Left lobe of liver (tissue), 2 donors: ENCODE measurements at regions not wholly inside any gene's neighbourhood (a gene's known extent, or its start where the extent isn't known, plus 50 kb on each side); places are given as distances from the start of the nearest gene placed in this dataset.

ENCODE experiments used
- ATAC-seq: fragments of 200-7000 bp; cut with Tn5 transposase; one replicate; pipeline ENCODE4 v1.9.1; 2020; ENCODE audit warnings: mild to moderate bottlenecking, moderate library complexity
- DNase-seq: peaks from one replicate; pipeline ENCODE4 v3.0.0-alpha.2; 2020; ENCODE audit warnings: low spot score
- donor health status: DM: no; HTN: no; CAD: no; lungs with moderate emphysema.
- donor health status: DM: no; HTN: yes; CAD: no.

DNA sequence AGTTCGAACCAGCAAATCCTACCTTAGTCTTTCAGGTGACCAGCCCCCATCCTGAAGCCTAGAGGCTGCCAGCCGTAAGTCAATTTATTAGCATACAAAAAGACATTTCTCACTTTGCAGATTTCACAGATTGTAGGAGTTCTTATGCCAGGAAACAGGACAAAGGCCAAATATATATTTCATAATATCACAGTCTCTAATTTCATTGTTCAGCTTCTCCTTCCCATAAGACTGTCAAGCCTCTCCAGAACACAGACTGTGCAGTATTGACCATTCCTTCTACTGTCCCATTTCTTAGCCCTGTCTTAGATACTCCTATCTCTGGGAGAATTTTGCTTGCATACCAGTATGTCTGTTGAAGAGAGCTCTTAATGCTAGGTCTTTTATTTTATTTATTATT lies 89.2 kb upstream of the RESF1 start:
- ATAC-seq (no peak), DNase-seq (no peak)

DNA sequence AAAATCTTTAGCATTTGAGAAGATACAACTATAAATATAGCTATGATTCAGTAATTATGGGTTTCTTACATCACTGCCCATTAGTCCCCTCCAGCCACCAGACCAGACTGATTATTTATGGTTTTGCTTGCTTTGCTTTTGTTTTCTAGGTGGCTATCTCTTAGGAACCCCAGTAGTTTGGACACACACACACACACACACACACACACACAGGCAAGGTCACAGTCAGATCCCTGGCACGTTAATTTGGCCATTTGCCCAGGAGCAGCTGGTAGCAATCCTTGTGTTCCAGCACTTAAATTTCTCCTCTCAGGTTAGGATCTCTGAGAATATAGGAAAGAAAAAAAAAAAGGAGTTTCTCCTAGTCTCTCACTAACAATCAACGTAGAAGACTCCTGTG lies 90.2 kb upstream of the RESF1 start:
- ATAC-seq (peak; percentile 97), DNase-seq (peak; percentile 85)

DNA sequence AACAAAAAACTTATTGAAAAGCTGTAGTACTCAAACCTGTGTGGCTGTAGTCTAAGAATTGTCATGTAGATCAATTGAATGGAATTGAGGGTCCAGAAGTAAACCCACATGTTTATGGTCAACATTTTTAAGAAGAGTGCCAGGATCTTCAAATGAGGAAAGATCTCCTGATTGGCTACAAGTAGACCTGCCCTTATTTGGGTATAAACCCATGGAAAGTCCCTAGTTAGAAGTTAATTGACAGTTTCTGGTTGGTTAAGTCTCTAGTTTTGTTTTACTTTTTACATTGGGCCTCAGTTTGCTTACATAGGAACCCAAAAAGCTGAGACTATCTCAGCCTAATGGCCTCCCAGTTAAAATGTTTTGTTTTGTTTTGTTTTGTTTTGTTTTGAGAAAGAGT lies 91.9 kb upstream of the RESF1 start:
- DNase-seq (no peak), ATAC-seq (no peak)

DNA sequence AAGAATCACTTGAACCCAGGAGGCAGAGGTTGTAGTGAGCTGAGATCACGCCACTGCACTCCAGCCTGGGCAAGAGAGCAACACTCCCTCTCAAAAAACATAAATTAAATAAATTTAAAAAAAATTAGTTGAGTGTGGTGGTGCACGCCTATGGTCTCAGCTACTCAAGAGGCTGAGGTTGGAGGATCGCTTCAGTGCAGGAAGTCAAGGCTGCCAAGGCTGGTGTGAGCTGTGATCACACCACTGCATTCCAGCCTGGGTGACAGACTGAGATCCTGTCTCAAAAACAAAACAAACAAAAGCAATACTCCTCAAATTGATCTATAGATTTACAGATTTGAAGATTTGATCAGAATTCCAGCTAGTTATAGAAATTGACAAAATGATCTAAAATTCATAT lies 92.7 kb upstream of the RESF1 start:
- ATAC-seq (no peak), DNase-seq (peak; percentile 16)

DNA sequence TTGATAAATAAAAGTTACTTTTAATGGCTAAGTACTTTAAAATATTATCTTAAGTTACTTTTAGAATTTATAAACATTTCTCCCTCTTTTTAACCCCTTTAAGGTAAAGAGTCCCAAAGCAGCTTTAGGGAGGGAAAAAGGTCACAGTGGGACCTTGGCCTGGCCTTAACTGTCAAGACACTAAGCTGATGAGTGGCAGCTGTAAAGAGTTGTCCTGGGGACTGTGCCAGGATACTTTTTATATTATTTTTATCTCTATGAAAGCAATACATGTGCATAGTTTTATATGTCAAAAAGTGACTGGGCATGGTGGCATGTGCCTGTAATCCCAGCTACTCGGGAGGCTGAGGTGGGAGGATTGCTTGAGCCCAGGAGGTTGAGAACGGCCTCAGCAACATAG lies 94.2 kb upstream of the RESF1 start:
- ATAC-seq (no peak), DNase-seq (peak; percentile 2)

DNA sequence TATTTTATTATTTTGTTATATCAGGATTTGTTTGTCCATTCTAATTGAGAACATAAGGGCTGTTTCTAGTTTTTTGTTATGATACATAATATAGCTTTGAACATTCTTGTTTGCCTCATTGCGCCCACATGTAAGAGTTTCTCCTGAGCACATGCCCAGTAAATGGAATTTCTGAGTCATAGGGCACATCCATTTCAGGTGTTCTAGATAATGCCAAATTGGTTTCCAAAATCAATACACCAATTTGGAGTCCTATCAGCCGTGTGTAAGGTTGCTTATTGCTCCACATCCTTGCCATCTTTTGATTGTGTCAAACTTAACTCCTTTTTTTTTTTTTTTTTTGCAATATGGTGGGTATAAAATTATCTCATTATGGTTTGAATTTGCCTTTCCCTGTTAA lies 97.9 kb upstream of the RESF1 start:
- peak; percentile 78 for ATAC-seq
- DNase-seq: peak; percentile 14

DNA sequence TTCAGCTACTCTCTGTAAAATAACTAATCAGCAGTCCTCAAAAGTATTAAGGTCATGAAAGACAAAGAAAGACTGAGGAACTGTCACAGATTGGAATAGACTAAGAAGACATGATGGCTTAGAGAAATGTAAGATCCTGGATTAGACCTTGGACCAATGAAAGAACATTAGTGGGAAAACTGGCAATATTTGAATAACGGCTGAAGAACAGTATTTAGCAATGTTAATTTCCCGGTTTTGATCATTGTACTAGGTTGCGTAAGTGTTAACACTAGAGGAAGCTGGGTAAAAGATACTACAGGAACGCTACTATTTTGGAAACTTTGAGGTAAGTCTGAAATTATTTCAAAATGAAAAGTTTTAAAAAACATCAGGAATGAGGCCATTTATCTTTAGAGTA lies 98.8 kb upstream of the RESF1 start:
- DNase-seq (no peak), ATAC-seq (peak; percentile 61)

DNA sequence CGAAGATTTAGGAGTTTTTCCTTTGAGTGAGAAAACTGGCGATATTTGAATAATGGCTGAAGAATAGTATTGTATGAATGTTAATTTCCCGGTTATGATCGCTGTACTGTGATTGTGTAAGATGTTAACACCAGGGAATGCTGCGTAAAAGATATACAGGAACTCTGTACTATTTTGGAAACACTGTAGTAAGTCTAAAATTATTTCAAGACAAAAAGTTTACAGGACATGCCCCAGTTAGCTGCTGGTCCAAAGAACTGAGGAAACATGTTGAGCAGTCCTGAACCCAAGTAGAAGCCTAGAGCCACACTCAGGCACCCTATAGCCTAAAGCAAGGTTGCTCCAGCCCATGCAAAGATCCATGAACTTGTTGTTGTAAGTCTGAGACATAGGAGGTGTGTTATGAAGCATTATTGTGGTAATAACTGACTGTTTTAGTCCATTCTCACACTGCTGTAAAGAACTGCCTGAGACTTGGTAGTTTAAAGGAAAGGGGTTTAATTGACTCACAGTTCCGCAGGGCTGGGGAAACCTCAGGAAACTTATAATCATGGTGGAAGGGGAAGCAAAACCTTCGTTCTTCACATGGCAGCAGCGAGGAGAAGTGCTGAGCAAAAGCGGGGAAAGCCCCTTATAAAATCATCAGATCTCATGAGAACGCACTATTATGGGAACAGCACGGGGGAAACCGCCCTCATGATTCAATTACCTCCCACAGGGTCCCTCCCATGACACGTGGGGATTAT lies 99.8 kb upstream of the RESF1 start:
- DNase-seq (no peak), ATAC-seq (no peak)

DNA sequence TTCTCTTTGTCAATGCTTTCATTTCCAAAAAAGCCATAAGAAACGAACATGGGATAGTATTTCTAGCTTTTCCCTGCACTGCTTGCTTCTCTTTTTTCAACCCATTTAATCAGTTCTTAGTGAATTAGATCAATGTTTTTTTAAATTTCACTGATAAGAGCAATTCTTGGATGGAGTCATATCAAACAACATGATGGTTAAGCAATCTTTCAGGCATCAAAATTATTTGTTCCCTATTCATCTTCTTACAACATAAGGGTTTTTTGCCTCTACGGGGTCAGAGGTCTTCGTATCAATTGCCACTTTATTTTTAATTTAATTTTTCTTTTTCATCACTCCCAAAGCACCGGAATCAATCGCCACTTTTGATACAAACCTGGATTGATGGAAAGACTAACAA lies 103.8 kb upstream of the RESF1 start:
- ATAC-seq (peak; percentile 14), DNase-seq (no peak)

DNA sequence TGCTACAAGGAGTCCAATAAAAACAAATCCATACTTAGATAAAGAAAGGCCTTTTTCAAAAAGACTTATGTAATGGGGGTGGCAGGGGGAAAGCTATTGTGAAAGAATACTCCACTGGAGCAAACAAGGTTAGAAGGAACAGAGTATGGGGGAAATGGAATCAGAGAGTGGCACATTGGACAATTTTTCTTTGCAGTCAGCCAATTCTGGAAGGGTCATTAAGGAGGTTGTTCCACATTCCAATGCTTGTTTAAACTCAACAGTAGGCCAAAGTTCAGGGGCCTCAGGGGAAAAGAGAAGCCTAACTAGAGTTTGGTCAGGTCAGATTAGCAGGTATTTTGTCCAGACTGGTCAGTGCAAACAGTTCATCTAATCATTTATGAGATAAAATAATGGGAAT lies 105.2 kb upstream of the RESF1 start:
- DNase-seq (peak; percentile 69), ATAC-seq (peak; percentile 83)

DNA sequence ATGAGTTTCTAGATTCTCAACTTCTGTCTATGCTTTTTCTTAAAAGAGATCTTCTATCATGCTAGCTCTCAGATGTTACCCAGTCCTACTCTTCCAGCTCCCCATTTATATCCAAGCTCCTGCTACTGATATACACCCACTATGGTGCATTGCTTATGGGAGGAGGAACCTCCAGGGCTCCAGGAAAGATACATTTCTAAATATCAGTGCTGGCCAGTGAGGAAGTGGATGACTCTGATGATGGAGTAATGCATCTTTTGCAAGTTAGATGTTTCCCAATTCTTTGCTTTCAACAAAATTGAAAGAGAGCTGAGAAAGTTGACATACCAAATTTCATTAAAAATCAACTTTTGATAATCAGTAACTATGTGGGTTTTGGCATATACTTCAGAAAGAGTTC lies 105.7 kb upstream of the RESF1 start:
- ATAC-seq (peak; percentile 69), DNase-seq (no peak)

DNA sequence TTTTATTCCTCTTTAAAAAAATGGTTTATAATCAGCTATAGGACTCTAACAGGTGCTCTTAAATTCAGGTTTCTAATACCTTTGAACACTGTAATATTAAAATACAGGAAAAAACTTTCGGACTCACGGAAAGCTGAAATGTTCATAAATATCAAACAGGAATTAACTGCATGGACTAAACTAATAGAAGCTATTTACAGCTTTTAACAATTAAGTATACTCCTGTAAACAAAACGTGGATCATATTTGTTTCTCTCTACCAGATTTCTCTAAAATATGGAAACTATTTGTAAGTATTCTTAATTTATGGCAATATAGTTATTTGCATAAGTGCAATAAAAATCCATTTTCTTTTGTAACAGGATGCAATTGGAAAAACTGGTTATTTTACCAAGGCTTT lies 108.9 kb upstream of the RESF1 start:
- ATAC-seq (no peak), DNase-seq (no peak)

DNA sequence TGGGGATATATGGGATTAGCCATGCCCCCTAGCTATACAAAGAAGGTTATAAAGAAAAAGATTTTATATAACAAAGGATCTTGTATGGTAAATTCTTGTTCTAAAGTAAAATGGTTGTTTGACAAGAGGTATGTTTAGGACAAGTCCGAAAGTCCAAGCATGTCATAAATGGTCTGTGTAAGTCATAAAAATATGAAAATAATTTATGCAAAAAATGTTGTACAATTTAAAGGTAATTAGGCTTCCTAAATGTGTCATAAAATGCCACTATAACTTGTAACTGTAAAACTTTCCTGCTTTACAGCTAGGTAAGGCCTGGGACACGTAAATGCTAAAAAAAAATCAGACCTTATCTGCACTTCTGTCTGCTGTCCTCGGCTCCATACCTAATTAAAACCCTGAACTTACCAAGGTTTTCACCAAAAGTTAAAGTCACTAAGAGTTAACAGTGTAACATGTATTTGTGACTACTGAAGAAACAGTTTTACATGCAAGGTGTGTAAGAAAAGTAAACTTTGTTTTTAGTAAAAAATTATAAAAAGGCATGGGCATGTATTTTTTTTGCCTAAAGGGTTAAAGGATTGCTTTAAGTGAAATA lies 110.0 kb upstream of the RESF1 start:
- ATAC-seq (no peak), DNase-seq (no peak)

DNA sequence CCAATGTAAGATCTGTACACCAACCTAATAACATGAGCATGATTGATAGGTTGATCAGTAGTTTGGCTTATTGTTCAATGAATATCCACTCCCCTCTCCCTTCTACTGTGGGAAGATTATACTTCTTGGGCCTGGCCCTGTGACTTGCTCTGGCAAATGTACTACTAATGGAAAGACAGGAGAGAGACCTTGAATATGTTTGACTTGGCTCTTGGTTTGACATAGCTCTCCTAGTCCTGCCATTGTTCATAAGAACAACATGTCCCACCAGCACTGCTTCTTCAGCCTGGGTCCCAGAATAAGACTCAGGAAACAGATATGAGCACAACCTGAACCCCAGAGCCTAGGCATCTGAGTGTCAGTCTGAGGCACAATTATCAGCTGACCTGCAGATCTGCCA lies 112.8 kb upstream of the RESF1 start:
- ATAC-seq: peak; percentile 14
- no peak for DNase-seq

DNA sequence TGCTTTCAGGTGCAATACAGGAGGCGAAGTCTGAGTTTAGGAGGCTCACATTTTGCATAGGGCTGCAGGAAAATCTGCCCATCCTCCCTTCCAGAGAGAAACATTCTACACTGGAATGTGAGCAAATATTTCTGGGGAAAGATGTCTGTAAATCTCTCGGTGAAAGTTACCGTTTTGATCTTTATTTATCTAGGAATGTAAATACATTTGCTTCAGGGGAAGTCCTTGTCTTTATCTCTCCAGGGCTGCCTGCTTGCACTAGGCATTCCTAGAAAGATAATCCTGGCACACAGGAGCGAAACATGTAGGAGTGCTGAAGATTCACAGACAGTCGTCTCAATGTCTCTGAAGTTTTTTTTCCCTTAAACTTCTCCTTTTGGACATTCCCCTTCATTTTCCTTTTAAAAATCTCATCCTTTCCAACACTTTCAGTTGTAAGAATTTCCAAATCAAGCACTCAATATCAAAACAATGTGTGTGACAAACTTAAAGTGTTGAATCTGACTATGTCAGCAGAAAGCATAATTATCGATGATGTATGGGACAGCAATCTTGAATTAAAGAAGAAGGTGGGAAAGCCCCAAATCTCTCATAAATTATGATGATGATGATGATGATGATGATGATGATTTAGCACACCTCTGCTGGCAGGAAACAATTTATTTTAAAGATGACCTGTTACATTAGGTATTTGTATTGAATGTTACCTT lies 113.4 kb upstream of the RESF1 start:
- ATAC-seq: no peak
- DNase-seq: no peak

DNA sequence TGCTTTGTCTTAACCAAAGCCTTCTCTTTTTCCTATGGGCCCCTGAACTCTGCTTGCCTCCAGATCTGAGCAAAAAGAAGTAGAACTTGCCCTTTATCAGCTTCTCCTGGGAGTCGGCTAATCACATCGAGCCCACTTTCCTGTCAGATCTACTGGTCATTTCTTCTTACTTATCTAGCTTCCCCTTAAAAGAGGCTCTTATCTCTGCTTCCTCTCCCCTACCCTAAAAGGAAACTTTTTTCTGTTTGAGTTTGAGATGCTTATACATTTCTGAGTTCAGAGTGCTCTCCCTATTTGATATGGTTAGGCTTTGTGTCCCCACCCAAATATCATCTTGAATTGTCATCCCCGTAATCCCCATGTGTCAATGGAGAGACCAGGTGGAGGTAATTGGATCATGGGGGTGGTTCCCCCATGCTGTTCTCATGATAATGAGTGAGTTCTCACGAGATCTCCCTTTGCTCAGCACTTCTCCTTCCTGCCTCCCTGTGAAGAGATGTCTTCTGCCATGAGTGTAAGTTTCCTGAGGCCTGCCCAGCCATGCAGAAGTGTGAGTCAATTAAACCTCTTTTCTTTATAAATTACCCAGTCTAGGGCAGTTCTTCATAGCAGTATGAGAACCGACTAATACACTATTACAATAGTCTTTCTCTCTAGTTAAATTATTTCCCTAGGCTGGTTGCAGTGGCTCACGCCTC lies 114.7 kb upstream of the AMN1 start:
- ATAC-seq (no peak), DNase-seq (no peak)

DNA sequence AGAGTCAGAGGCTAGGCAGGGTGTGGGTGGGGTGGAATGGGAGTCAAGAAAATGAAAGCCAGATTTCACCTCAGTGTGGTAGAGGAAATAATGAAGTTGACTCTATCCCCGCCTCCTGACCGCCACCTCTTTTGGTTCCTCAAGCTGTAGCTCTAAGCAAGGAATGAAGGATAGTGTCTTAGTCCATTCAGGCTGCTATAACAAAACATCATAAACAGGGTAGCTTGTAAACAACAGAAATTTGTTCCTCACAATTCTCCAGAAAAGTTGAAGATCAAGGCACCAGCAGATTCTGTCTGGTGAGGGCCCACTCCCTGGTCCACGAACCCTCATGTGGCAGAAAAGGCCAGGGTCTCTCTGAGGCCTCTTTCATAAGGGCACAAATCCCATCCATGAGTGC lies 109.1 kb upstream of the AMN1 start:
- ATAC-seq (no peak), DNase-seq (no peak)

DNA sequence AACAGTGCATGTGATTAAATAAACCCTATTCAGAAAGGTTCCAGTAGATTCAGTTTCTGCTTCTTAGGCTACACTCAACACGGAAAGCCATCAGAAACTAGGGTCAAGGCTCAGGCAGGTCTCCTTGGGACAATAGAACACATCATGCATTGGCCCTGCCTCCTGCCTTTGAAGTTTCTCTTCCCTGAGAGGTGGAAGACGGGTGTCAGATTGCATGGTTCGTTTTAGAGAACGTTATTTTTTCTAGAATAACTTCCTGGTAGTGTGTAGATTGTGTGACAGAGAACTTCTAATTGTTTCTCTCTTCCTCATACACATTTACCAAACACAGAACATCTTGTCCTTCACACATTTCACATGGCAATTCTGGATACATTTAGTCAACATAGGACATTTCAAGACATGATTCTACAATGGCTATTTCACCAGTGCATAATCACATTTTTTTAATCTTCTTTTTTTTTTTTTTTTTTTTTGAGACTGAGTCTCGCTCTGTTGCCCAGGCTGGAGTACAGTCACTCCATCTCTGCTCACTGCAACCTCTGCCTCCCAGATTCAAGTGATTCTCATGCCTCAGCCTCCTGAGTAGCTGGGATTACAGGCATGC lies 106.6 kb upstream of the AMN1 start:
- DNase-seq (no peak), ATAC-seq (no peak)

DNA sequence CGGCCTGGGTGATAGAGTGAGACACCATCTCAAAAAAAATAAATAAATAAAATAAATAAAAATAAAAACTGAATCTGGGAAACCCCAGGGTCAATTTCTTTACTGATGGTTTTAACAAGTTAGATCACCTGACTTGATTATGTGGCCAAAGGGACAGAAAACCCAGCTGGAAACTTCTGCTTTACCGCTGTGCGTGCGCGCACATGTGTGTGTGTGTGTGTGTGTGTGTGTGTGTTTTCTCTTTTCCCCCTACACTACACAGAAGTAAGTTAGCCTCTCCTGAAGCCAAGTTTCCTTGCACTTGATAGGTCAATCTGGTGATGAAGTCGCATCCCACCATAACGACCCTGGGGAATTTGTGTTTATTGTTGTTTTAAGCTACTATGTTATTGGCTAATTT lies 105.3 kb upstream of the AMN1 start:
- DNase-seq (no peak), ATAC-seq (no peak)

DNA sequence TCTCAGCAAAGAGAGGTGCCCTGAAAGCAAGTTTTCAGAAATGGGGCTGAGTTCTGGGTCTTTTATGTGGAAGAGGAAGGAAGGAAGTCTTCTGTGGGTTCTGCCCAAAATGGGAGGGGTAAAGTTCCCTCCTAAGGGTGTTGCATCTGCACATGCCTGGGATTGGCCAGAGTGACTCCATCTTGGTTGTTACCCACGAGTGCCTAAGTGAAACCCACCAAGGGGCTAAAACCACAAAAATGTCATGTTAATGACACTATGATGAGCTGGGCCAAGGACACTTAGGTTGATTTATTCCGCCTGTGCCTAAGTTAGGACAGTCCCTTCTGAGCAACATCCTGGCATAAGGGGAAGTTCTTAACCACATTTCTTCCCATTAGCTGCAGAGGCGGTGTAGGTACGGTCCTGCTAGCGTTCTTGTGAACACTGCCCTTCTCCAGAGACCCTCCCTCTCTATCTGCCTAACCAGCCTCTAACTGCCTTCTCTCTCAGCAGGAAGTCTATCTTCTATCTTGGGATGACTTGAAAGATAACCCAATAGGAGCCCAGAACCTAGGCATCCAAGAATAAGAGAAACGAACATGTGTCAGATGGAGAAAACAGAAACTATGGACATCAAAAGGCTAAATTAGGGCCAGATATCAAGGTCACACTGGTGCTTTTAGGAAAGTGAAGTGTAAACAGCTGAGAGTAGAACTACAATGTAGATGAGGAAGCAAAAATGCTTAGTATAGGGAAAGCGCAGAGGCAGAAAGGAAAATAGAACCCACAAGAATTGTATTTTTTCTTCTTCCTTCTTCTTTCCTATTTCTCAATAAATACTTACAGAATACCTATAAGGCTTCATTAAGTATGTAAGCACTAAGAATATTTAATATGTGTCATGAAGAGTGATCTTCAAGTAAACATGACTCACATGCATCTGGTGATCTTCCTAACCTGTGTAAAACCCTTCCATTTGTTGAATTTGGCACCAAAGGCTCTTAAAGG lies 104.2 kb upstream of the AMN1 start:
- no peak for DNase-seq

More for the DNA sequence above, 104.2 kb upstream of the AMN1 start:
- ATAC-seq: no peak
